Muscle of leg (tissue), 3 donors: ENCODE measurements at regions not wholly inside any gene's neighbourhood (a gene's known extent, or its start where the extent isn't known, plus 50 kb on each side); places are given as distances from the start of the nearest gene placed in this dataset.
"Not testable (repeated sequence)": the region's sequence is repeated elsewhere in the genome, so short reads cannot be mapped to it uniquely, and the experiment has no call there.

ENCODE experiments used
- DNase-seq: peaks from one replicate; pipeline ENCODE4 v3.0.0; 2013
- H3K27ac ChIP-seq: one replicate; pipeline ENCODE4 v1.5.1; 2013; ENCODE audit warnings: mild to moderate bottlenecking, low read length, control low read depth
- H3K27me3 ChIP-seq: one replicate; pipeline ENCODE4 v1.6.1; 2013; ENCODE audit warnings: low read length; ENCODE audit not compliant: control insufficient read depth, insufficient read depth
- H3K36me3 ChIP-seq: one replicate; pipeline ENCODE4 v1.6.1; 2013; ENCODE audit warnings: low read length; ENCODE audit not compliant: control insufficient read depth, insufficient read depth
- H3K4me1 ChIP-seq: one replicate; pipeline ENCODE4 v1.6.1; 2013; ENCODE audit warnings: low read length; ENCODE audit not compliant: control insufficient read depth, insufficient read depth
- H3K4me3 ChIP-seq: one replicate; pipeline ENCODE4 v1.5.1; 2013; ENCODE audit warnings: low read length, control low read depth
- H3K9me3 ChIP-seq: replicated peaks from 2 replicates; pipeline ENCODE4 v1.6.1; 2013; ENCODE audit warnings: low read depth, low read length; ENCODE audit not compliant: control insufficient read depth
- WGBS: methylation state at CpG from one replicate; pipeline ENCODE4 v1.1.5; 2013; ENCODE audit warnings: missing lambda C conversion rate; ENCODE audit not compliant: insufficient coverage; 5-methylcytosine and 5-hydroxymethylcytosine counted together

DNA sequence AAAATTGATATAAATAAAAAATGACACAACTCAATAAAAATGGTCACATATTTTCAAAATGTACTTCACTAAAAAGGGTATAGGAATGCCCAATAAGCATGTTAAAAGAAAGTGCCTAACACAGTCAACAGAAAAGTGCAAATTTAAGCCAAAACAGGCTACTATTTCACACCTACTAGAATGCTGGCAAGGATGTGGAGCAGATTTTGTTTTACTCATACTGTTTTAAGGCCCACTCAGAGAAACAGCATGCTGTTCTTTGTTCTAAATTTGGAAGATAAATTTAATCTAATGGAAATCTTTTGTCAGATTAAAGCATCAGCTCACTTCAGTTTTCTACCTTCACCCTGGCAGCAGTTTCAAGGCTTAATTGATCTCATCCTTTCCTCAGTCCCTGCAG, 576.8 kb upstream of the HS3ST1 start:
- Histone ChIP-seq H3K27me3 (no peaks in the 10 kb centered on the region), H3K27ac (no peak overlapping the region), H3K4me3 (no peak overlapping the region), H3K36me3 (no peaks in the 10 kb centered on the region), H3K9me3 (peaks cover 7% of the 10 kb centered on the region), H3K4me1 (no peaks in the 10 kb centered on the region)
- DNase-seq = no peak

DNA sequence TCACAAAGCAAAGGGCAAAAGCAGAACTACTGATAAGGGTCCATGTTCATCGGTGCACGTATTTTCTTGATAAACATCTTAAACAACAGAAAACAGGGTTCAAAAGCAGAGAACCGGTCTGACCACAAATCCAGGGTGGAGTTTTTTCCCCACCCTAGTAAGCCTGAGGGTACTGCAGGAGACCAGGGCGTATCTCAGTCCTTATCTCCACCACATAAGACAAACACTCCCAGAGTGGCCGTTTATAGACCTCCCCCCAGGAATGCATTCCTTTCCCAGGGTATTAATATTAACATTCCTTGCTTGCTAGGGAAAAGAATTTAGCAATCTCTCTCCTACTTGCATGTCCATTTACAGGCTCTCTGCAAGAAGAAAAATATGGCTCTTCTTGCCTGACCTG, 567.9 kb upstream of the HS3ST1 start:
- WGBS = 100% methylated on average over 3 of the region's 5 CpGs
- H3K27me3 ChIP-seq, DNase-seq, H3K27ac ChIP-seq, H3K36me3 ChIP-seq, H3K4me1 ChIP-seq, H3K4me3 ChIP-seq: not testable (repeated sequence)
- H3K9me3 ChIP-seq = peaks cover 18% of the 10 kb centered on the region

DNA sequence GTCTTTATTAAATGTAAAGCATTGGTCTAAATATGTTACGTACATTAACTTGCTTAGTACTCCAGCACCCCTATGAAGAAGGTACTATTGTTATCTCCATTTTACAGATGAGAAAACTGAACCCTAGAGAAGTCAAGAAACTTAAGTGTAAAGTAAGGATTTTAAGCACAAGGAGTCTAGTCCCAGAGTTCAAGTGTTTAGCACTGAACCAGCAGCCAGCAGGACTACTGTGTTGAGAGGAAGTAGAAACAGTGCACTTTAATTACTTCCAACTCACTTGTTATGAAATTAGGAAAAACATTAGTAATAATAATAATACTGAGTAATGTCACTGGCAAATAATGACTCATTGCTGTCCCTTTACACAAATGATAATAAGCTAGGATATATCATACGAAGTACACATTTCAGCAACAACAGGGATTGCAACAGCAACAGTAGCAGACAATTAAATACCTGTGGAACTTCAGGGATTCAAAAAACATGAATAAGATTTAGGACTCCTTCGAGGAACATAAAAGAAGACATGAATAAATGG, 548.1 kb upstream of the HS3ST1 start:
- Histone ChIP-seq H3K27ac (no peak overlapping the region), H3K36me3 (no peaks in the 10 kb centered on the region), H3K9me3 (no peaks in the 10 kb centered on the region), H3K4me3 (no peak overlapping the region), H3K27me3 (no peaks in the 10 kb centered on the region), H3K4me1 (no peaks in the 10 kb centered on the region)
- no CpG with 5 or more reads among the region's 3 CpGs for WGBS
- DNase-seq = no peak

DNA sequence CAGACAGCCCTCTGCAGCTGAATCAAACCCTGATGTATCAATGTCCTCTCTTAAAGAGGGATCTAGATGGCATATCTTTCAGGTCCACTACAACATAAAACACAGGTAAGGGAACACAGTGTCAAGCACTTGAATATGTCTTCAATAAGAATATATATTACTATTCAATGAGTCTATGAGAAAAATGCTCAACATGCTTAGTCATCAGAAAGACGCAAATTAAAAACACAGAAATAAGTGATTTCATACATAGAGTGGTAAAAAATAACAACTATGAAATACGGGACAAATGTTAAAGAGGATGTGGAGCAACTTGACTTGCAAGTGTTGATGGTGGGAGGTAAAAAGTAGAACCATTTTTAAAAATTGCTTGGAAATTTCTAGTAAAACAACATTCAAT, 544.6 kb upstream of the HS3ST1 start:
- Histone ChIP-seq H3K4me3 (no peak overlapping the region), H3K27me3 (no peaks in the 10 kb centered on the region), H3K36me3 (no peaks in the 10 kb centered on the region), H3K4me1 (no peaks in the 10 kb centered on the region), H3K9me3 (no peaks in the 10 kb centered on the region), H3K27ac (no peak overlapping the region)
- no peak for DNase-seq
- WGBS = no CpG with 5 or more reads among the region's 2 CpGs

DNA sequence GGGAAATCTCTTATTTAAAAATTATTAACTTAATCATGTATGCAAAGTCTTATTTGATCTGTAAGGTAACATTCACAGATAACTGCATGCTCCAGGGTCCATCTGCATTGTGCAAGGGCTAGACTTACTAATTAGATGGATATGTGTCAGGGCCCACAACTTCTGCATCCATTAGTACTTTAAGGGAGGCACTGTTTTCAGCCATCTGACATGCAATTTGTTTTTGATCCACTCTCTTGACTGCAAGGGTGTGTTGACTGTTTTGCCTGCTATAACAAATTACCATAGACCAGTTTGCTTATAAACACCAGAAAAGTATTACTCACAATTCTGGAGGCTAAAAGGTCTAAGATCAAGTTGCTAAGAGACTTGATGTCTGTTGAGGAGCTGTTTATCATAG, 542.1 kb upstream of the HS3ST1 start:
- DNase-seq = no peak
- H3K9me3 ChIP-seq = no peaks in the 10 kb centered on the region
- H3K36me3 ChIP-seq = no peaks in the 10 kb centered on the region
- H3K4me3 ChIP-seq = no peak overlapping the region
- no peak overlapping the region for H3K27ac ChIP-seq
- H3K27me3 ChIP-seq = no peaks in the 10 kb centered on the region
- no peaks in the 10 kb centered on the region for H3K4me1 ChIP-seq

DNA sequence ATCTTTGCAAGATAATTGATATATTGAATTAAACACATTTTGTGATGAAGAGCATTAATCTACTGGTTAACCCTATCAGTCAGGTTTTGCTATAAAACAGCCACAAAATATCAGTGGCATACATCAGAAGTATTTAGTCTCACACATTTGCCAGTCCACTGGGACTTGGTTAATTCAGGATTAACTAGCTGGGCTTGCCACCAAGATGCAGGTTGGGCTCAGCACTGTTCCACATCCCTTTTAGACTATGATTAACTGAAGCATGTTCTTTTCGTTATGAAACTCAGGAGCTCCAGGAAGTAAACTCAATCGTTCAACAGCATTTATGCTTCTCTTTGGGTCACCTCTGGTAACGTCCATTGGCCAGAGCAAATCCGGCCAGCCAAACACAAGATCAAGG, 538.1 kb upstream of the HS3ST1 start:
- H3K27me3 ChIP-seq = no peaks in the 10 kb centered on the region
- 25% methylated on average over 2 of the region's 4 CpGs for WGBS
- no peaks in the 10 kb centered on the region for H3K36me3 ChIP-seq
- peaks cover 4% of the 10 kb centered on the region for H3K9me3 ChIP-seq
- H3K4me1 ChIP-seq = no peaks in the 10 kb centered on the region
- no peak for DNase-seq
- H3K27ac ChIP-seq = no peak overlapping the region
- H3K4me3 ChIP-seq = no peak overlapping the region

DNA sequence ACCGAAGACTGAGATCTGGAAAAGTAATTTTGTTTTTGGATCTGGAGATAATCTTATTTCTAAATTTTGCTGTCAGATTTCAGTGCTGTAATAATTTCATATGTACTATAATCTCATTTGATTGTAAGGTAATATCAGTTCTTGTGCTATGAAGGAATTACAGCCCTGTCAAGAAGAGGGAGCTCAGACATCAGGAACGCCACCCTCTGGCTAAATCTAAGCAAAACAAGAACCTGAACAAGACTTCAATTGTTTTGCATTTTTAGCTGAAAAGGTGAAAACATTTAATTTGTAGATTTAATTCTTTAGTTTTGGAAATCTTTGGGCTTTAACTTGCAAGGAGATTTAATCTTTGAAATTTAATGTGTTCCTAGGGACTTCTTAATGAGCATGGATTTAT, 525.4 kb upstream of the HS3ST1 start:
- no CpG with 5 or more reads among the region's 2 CpGs for WGBS
- Histone ChIP-seq H3K36me3 (no peaks in the 10 kb centered on the region), H3K27ac (no peak overlapping the region), H3K4me3 (no peak overlapping the region), H3K4me1 (no peaks in the 10 kb centered on the region), H3K27me3 (no peaks in the 10 kb centered on the region), H3K9me3 (peaks cover 3% of the 10 kb centered on the region)
- peak; percentile 25 for DNase-seq

DNA sequence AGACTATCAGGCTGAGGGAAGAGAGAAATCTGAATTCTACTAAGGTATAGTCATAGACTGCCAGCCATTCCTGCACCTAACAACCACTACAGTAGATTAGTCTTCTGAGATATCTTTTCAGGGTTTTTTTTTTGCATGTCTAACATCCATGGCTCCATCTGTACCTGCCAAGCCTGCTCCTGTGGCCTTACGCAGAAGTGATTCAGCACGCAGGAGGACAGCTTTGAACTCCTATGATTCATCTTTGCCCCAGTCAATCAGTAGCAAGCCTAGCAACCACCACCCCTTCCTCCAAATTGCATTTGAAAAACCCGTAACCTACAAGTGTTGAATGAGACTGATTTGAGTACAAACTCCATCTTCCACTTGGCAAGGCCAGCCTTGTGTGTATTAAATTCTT, 520.7 kb upstream of the HS3ST1 start:
- Histone ChIP-seq H3K4me1 (no peaks in the 10 kb centered on the region), H3K27me3 (no peaks in the 10 kb centered on the region), H3K36me3 (no peaks in the 10 kb centered on the region), H3K9me3 (no peaks in the 10 kb centered on the region), H3K4me3 (no peak overlapping the region), H3K27ac (no peak overlapping the region)
- DNase-seq = no peak
- WGBS = 83% methylated on average over 2 of the region's 3 CpGs

GRCh38 chr4:11947629-11948028, 518.9 kb upstream of the HS3ST1 start:
- not testable (repeated sequence) for H3K9me3 ChIP-seq, H3K4me1 ChIP-seq, H3K27ac ChIP-seq, H3K4me3 ChIP-seq, H3K36me3 ChIP-seq, H3K27me3 ChIP-seq, DNase-seq
- no CpG with 5 or more reads among the region's 1 CpG for WGBS

DNA sequence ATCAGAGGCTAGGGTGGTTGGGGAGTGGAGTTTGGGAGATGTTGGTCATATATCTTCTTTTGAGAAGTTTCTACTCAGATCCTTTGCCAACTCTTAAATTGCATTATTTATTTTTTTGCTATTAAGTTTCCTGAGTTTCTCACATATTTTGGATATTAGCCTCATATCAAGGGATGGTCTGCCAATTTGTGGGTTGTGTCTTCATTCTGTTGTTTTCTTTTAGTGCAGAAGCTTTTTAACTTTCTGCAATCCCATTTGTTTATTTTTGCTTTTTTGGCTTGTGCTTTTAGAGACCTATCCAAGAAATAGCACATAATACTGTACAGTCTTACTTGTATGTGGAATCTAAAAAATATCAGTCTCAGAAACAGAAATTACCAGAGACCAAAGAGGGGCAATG, 509.2 kb upstream of the HS3ST1 start:
- Histone ChIP-seq H3K27ac (no peak overlapping the region), H3K36me3 (no peaks in the 10 kb centered on the region), H3K27me3 (no peaks in the 10 kb centered on the region), H3K9me3 (no peaks in the 10 kb centered on the region), H3K4me3 (no peak overlapping the region), H3K4me1 (no peaks in the 10 kb centered on the region)
- peak; percentile 26 for DNase-seq

DNA sequence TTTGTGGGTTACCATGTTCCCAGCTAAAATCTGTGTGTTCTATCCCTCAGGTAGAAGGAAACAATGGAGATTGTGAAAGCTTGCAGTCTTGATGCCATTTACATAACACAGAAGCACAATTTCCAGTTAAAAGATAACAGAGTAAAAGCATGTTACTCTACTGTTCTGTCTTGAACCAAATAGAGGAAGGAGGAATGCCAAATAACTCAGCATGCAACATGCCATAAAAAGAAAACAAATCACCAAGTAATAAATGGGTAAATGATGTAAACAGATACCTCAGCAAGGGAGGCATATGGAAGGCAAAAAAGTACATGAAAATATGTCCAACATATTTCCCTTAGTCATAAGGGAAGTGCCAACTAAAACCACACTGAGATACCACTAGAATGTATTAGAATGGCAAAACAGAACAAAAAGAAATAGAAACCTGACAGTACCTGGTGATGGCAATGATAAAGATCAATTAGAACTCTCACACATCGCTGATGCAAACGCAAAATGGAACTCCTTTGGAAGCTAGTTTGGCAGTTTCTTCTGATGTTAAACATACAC, 502.6 kb upstream of the HS3ST1 start:
- no peaks in the 10 kb centered on the region for H3K27me3 ChIP-seq
- H3K9me3 ChIP-seq = peaks cover 2% of the 10 kb centered on the region
- WGBS = no CpG with 5 or more reads among the region's 2 CpGs
- H3K27ac ChIP-seq = no peak overlapping the region
- no peak overlapping the region for H3K4me3 ChIP-seq
- H3K36me3 ChIP-seq = no peaks in the 10 kb centered on the region
- DNase-seq = no peak
- H3K4me1 ChIP-seq = no peaks in the 10 kb centered on the region
